Brain microvascular endothelial cell (primary cell): ENCODE measurements at regions not wholly inside any gene's neighbourhood (a gene's known extent, or its start where the extent isn't known, plus 50 kb on each side); places are given as distances from the start of the nearest gene placed in this dataset.

Experiments
- DNase-seq: peaks from one replicate; pipeline ENCODE4 v3.0.0-alpha.2; 2020
- H3K27ac ChIP-seq: fragments of 250-450 bp; sonication (Bioruptor Pico); 2 replicates; pipeline ENCODE4 v1.5.1; 2020; ENCODE audit warnings: mild to moderate bottlenecking, moderate library complexity
- H3K27me3 ChIP-seq: fragments of 250-450 bp; sonication (Bioruptor Pico); replicated peaks from 2 replicates; pipeline ENCODE4 v1.5.1; 2020; ENCODE audit warnings: mild to moderate bottlenecking
- H3K36me3 ChIP-seq: fragments of 250-450 bp; sonication (Bioruptor Pico); replicated peaks from 2 replicates; pipeline ENCODE4 v1.5.1; 2020; ENCODE audit warnings: mild to moderate bottlenecking
- H3K4me3 ChIP-seq: 2 replicates; pipeline ENCODE4 v1.5.1; 2011; ENCODE audit warnings: low read depth, mild to moderate bottlenecking, control low read depth, low read length, moderate library complexity
- CTCF ChIP-seq: IDR thresholded peaks from 2 replicates; pipeline ENCODE4 v1.5.1; 2011; ENCODE audit warnings: low read depth, mild to moderate bottlenecking, moderate library complexity, low read length, control low read depth, inconsistent platforms; ENCODE audit errors: missing control alignments
- in situ Hi-C: cut with HindIII; loops from 2 replicates; pipeline ENCODE4 v1.10.0; 2017; ENCODE audit warnings: low sequenced_read_pairs, low pct_ligation_motif_present

GRCh38 chr3:163852233-163852632 lies 1226.1 kb downstream of the SI start:
- H3K4me3 ChIP-seq, result no peak overlapping the region
- no peaks in the 10 kb centered on the region for H3K27me3 ChIP-seq
- H3K36me3 ChIP-seq, result no peaks in the 10 kb centered on the region
- DNase-seq, result no peak
- in situ Hi-C loops, result no loop called here
- TF ChIP-seq CTCF, result no peak
- H3K27ac ChIP-seq, result no peak overlapping the region

- Histone ChIP-seq H3K36me3 (no peaks in the 10 kb centered on the region), H3K27ac (no peak overlapping the region), H3K27me3 (no peaks in the 10 kb centered on the region), H3K4me3 (no peak overlapping the region)
- no peak for DNase-seq
- no peak for TF ChIP-seq CTCF
- in situ Hi-C loops, result no loop called here
Observed at GRCh38 chr3:163838769-163839168, 1239.5 kb downstream of the SI start.

DNA sequence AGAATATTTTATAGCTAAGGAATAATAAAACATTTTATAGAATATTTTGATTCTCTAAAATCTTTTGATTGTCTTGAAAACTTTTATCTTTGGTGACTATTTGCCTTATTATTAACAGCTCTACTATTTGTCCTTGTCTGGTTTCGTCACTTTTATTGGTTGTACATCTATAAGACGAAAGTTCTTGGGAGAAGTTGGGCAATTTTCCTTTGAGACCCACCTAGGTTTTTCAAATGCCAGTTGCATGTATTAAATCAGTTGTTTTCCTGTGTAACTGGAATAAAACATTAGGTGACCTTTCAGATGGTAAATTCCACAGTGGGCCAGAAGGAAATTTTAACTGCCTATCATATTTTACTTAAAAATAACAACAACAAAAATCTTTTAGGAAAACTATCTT lies 1245.7 kb downstream of the SI start:
- Histone ChIP-seq H3K27ac (no peak overlapping the region), H3K36me3 (no peaks in the 10 kb centered on the region), H3K27me3 (no peaks in the 10 kb centered on the region), H3K4me3 (no peak overlapping the region)
- in situ Hi-C loops, result no loop called here
- TF ChIP-seq CTCF, result no peak
- no peak for DNase-seq

GRCh38 chr3:163821841-163822240 lies 1256.5 kb downstream of the SI start:
- TF ChIP-seq CTCF, result no peak
- Histone ChIP-seq H3K36me3 (no peaks in the 10 kb centered on the region), H3K27ac (no peak overlapping the region), H3K4me3 (no peak overlapping the region), H3K27me3 (no peaks in the 10 kb centered on the region)
- no peak for DNase-seq
- in situ Hi-C loops, result no loop called here

DNA sequence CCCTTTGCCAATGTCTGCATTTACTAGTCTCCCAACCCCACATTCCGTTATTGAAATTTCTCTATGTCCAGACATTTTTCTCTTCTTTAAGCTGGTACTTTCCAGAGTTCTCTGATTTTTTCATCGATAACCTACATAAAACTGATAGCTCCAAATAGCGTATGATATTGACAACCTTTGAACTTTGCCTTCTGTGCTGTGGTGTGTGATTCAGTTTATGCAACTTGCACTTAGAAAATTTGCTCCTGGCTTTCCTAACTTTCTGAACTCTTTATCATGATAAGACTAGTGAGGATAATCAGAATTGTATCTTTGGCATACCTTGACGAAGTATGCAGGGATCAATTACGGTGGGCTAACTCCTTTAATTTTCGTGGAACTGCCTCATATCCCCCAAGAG lies 1261.3 kb downstream of the SI start:
- TF ChIP-seq CTCF, result no peak
- H3K27me3 ChIP-seq, result no peaks in the 10 kb centered on the region
- in situ Hi-C loops, result no loop called here
- no peak overlapping the region for H3K4me3 ChIP-seq
- H3K27ac ChIP-seq, result no peak overlapping the region
- H3K36me3 ChIP-seq, result no peaks in the 10 kb centered on the region
- no peak for DNase-seq

GRCh38 chr3:163813935-163814334 lies 1264.4 kb downstream of the SI start:
- H3K36me3 ChIP-seq, result no peaks in the 10 kb centered on the region
- no peak for TF ChIP-seq CTCF
- H3K27ac ChIP-seq, result no peak overlapping the region
- in situ Hi-C loops, result no loop called here
- no peaks in the 10 kb centered on the region for H3K27me3 ChIP-seq
- DNase-seq, result no peak
- H3K4me3 ChIP-seq, result no peak overlapping the region
